Astrocyte of the hippocampus (primary cell): ENCODE measurements at regions not wholly inside any gene's neighbourhood (a gene's known extent, or its start where the extent isn't known, plus 50 kb on each side); places are given as distances from the start of the nearest gene placed in this dataset.
"Not testable (repeated sequence)": the region's sequence is repeated elsewhere in the genome, so short reads cannot be mapped to it uniquely, and the experiment has no call there.

Experiments
- DNase-seq: peaks from one replicate; pipeline ENCODE4 v3.0.0; 2011; ENCODE audit warnings: low read depth, low spot score

- no peak for DNase-seq
Observed at GRCh38 chr9:15113288-15113687, 193.7 kb downstream of the TTC39B start.

GRCh38 chr9:15111071-15111470 is 195.9 kb downstream of the TTC39B start:
- no peak for DNase-seq

- DNase-seq: peak; percentile 49
Observed at GRCh38 chr9:15104826-15105420, 194.7 kb upstream of the FREM1 start.

- DNase-seq: no peak
Observed at GRCh38 chr9:15103290-15103689, 193.1 kb upstream of the FREM1 start.

- no peak for DNase-seq
Observed at GRCh38 chr9:15101095-15101494, 190.9 kb upstream of the FREM1 start.

- no peak for DNase-seq
Observed at GRCh38 chr9:15100571-15100970, 190.3 kb upstream of the FREM1 start.

- DNase-seq: no peak
Observed at GRCh38 chr9:15096972-15097371, 186.7 kb upstream of the FREM1 start.

- no peak for DNase-seq
Observed at GRCh38 chr9:15086778-15087324, 176.6 kb upstream of the FREM1 start.

GRCh38 chr9:15086156-15086763 is 176.0 kb upstream of the FREM1 start:
- no peak for DNase-seq

GRCh38 chr9:15081021-15081753 is 171.0 kb upstream of the FREM1 start:
- no peak for DNase-seq

GRCh38 chr9:15080401-15080800 is 170.2 kb upstream of the FREM1 start:
- no peak for DNase-seq

- no peak for DNase-seq
Observed at GRCh38 chr9:15079989-15080388, 169.8 kb upstream of the FREM1 start.

GRCh38 chr9:15077946-15078729 is 167.9 kb upstream of the FREM1 start:
- DNase-seq: no peak

GRCh38 chr9:15073620-15074019 is 163.4 kb upstream of the FREM1 start:
- no peak for DNase-seq

- no peak for DNase-seq
Observed at GRCh38 chr9:15070716-15071115, 160.5 kb upstream of the FREM1 start.

GRCh38 chr9:15069106-15069505 is 158.9 kb upstream of the FREM1 start:
- DNase-seq: no peak

GRCh38 chr9:15068261-15068660 is 158.0 kb upstream of the FREM1 start:
- no peak for DNase-seq

- DNase-seq: no peak
Observed at GRCh38 chr9:15059003-15059402, 148.8 kb upstream of the FREM1 start.

- DNase-seq: no peak
Observed at GRCh38 chr9:15058236-15058635, 148.0 kb upstream of the FREM1 start.

- DNase-seq: not testable (repeated sequence)
Observed at GRCh38 chr9:15055284-15055683, 145.1 kb upstream of the FREM1 start.

- no peak for DNase-seq
Observed at GRCh38 chr9:15048772-15049171, 138.5 kb upstream of the FREM1 start.

- DNase-seq: no peak
Observed at GRCh38 chr9:15047028-15047551, 136.9 kb upstream of the FREM1 start.
